PFSK-1 (cell line): ENCODE measurements at regions not wholly inside any gene's neighbourhood (a gene's known extent, or its start where the extent isn't known, plus 50 kb on each side); places are given as distances from the start of the nearest gene placed in this dataset.

Experiments
- POLR2AphosphoS5 ChIP-seq: IDR thresholded peaks from 2 replicates; pipeline ENCODE4 v1.6.1; 2012; ENCODE audit warnings: low read depth, mild to moderate bottlenecking, control low read depth, low read length, moderate library complexity
- SIN3A ChIP-seq: IDR thresholded peaks from 2 replicates; pipeline ENCODE4 v1.6.1; 2012; ENCODE audit warnings: mild to moderate bottlenecking, low read length, moderate library complexity, borderline replicate concordance; ENCODE audit not compliant: insufficient read depth
- TAF1 ChIP-seq: IDR thresholded peaks from 2 replicates; pipeline ENCODE4 v1.6.1; 2012; ENCODE audit warnings: low read length, control low read depth, borderline replicate concordance; ENCODE audit not compliant: insufficient read depth
- TF ChIP-seq, protein P1 (sequence below), 2 experiments: IDR thresholded peaks; 2 replicates each; pipeline versions ENCODE4 v1.6.1 to v1.8.0; 2011 to 2012; ENCODE audit warnings: low read depth in 2 of 2, low read length in 2 of 2, control low read depth in 1 of 2, inconsistent platforms in 1 of 2, mild to moderate bottlenecking in 1 of 2, moderate library complexity in 1 of 2; ENCODE audit not compliant: insufficient read depth in 1 of 2

DNA sequence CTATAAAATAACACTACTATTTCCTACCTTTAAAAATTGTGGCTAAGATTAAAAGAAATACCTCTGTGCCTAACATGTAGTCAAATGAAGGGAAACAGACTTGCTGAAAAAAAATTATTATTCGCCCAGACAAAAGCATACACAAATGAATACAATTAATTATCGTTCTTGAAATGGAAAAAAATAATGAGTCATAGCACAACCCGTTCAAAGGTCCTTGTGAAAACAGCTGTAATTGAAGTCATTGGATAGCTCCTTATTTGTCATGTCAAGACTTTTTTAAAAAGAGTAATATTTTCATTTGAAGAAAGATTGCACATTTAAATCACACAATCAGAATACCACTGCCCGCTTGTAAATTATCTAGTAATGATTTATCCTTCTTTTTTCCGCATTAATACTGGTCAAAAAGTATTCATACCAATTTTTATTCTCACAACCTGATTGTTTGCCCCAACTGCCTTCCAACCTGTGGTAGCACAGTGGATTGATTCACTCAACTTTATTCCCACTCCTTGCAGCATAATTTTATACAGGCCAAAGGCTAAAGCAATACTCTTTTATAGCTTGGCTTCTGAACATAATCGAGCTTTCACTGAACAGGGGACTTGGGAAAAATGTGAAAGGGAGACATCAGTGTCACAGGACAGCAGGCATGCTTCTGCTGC is 655.2 kb upstream of the MAP3K7 start:
- TF ChIP-seq POLR2AphosphoS5 (no peak), SIN3A (no peak), TAF1 (no peak)
- TF ChIP-seq, protein P1, sequence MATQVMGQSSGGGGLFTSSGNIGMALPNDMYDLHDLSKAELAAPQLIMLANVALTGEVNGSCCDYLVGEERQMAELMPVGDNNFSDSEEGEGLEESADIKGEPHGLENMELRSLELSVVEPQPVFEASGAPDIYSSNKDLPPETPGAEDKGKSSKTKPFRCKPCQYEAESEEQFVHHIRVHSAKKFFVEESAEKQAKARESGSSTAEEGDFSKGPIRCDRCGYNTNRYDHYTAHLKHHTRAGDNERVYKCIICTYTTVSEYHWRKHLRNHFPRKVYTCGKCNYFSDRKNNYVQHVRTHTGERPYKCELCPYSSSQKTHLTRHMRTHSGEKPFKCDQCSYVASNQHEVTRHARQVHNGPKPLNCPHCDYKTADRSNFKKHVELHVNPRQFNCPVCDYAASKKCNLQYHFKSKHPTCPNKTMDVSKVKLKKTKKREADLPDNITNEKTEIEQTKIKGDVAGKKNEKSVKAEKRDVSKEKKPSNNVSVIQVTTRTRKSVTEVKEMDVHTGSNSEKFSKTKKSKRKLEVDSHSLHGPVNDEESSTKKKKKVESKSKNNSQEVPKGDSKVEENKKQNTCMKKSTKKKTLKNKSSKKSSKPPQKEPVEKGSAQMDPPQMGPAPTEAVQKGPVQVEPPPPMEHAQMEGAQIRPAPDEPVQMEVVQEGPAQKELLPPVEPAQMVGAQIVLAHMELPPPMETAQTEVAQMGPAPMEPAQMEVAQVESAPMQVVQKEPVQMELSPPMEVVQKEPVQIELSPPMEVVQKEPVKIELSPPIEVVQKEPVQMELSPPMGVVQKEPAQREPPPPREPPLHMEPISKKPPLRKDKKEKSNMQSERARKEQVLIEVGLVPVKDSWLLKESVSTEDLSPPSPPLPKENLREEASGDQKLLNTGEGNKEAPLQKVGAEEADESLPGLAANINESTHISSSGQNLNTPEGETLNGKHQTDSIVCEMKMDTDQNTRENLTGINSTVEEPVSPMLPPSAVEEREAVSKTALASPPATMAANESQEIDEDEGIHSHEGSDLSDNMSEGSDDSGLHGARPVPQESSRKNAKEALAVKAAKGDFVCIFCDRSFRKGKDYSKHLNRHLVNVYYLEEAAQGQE (IDR thresholded peaks at IDR 0.05; ENCODE audit: insufficient read depth in 1 of 2, low read depth in 2 of 2, low read length in 2 of 2): no peak
